Keratinocyte (primary cell): ENCODE measurements at regions not wholly inside any gene's neighbourhood (a gene's known extent, or its start where the extent isn't known, plus 50 kb on each side); places are given as distances from the start of the nearest gene placed in this dataset.

Experiments used
- DNase-seq: peaks from one replicate; pipeline ENCODE4 v3.0.0-alpha.2; 2011; ENCODE audit warnings: low read depth, missing footprints, low spot score
- FAIRE-seq: peaks from 2 replicates; lab custom pipeline; 2011; peaks lifted over from hg19 to GRCh38; lab: Jason Lieb, UNC
- H2AFZ ChIP-seq: 2 replicates; pipeline ENCODE4 v1.6.0; 2012; ENCODE audit warnings: low read length, control low read depth, inconsistent platforms; ENCODE audit not compliant: control insufficient read depth
- H3K27ac ChIP-seq: 2 replicates; pipeline ENCODE4 v1.5.1; 2011; ENCODE audit warnings: low read length; ENCODE audit not compliant: control insufficient read depth, insufficient read depth
- H3K27me3 ChIP-seq: 3 replicates; pipeline ENCODE4 v1.6.0; 2011; ENCODE audit warnings: low read length; ENCODE audit not compliant: control insufficient read depth, insufficient read depth; ENCODE audit errors: extremely low read depth
- H3K36me3 ChIP-seq, 2 experiments: 2 replicates in 1 of 2; 3 replicates in 1 of 2; pipeline ENCODE4 v1.5.1; 2011; ENCODE audit warnings: low read length in 2 of 2, mild to moderate bottlenecking in 1 of 2; ENCODE audit not compliant: control insufficient read depth in 2 of 2, insufficient read depth in 2 of 2; ENCODE audit errors: extremely low read depth in 1 of 2
- H3K4me1 ChIP-seq: 3 replicates; pipeline ENCODE4 v1.5.1; 2011; ENCODE audit warnings: low read length; ENCODE audit not compliant: control insufficient read depth, insufficient read depth; ENCODE audit errors: extremely low read depth
- H3K4me2 ChIP-seq: 3 replicates; pipeline ENCODE4 v1.6.0; 2011; ENCODE audit warnings: low read depth, low read length; ENCODE audit not compliant: control insufficient read depth, insufficient read depth; ENCODE audit errors: extremely low read depth
- H3K4me3 ChIP-seq, 3 experiments: fragments of 200-600 bp in 1 of 3; sonication (generic) in 1 of 3; 2 replicates in 2 of 3; 3 replicates in 1 of 3; pipeline ENCODE4 v1.5.1; 2011 to 2016; ENCODE audit warnings: low read length in 3 of 3, mild to moderate bottlenecking in 3 of 3, control low read depth in 2 of 3, inconsistent platforms in 1 of 3, low read depth in 1 of 3, mixed read lengths in 1 of 3, mixed run types in 1 of 3, moderate library complexity in 1 of 3; ENCODE audit not compliant: control insufficient read depth in 2 of 3, insufficient read depth in 2 of 3; ENCODE audit errors: extremely low read depth in 1 of 3
- H3K79me2 ChIP-seq: 2 replicates; pipeline ENCODE4 v1.6.0; 2012; ENCODE audit warnings: low read length; ENCODE audit not compliant: control insufficient read depth, insufficient read depth
- H3K9ac ChIP-seq: 3 replicates; pipeline ENCODE4 v1.6.0; 2011; ENCODE audit warnings: low read length; ENCODE audit not compliant: control insufficient read depth, insufficient read depth; ENCODE audit errors: extremely low read depth
- H3K9me1 ChIP-seq: 3 replicates; pipeline ENCODE4 v1.6.0; 2011; ENCODE audit warnings: low read length; ENCODE audit not compliant: control insufficient read depth, insufficient read depth; ENCODE audit errors: extremely low read depth
- H3K9me3 ChIP-seq: 2 replicates; pipeline ENCODE4 v1.5.1; 2012; ENCODE audit warnings: low read depth, low read length; ENCODE audit not compliant: control insufficient read depth
- H4K20me1 ChIP-seq: 3 replicates; pipeline ENCODE4 v1.6.0; 2011; ENCODE audit warnings: low read length; ENCODE audit not compliant: control insufficient read depth, insufficient read depth; ENCODE audit errors: extremely low read depth
- CTCF ChIP-seq, 3 experiments: IDR thresholded peaks in 1 of 3; conservative IDR thresholded peaks in 1 of 3; optimal IDR thresholded peaks in 1 of 3; 2 replicates in 2 of 3; 3 replicates in 1 of 3; pipeline versions ENCODE3 to v1.5.1; 2011; ENCODE audit warnings: low read length in 3 of 3, mild to moderate bottlenecking in 3 of 3, moderate library complexity in 2 of 3, control low read depth in 1 of 3, inconsistent platforms in 1 of 3; ENCODE audit not compliant: insufficient read depth in 2 of 3; ENCODE audit errors: extremely low read depth in 1 of 3
- EZH2 ChIP-seq: IDR thresholded peaks from one replicate; pipeline ENCODE4 v1.6.1; 2012; ENCODE audit warnings: inconsistent platforms, mild to moderate bottlenecking, low read length, moderate library complexity
- dilution Hi-C: fragments of 300-500 bp; cut with MboI; formaldehyde crosslinking; loops from one replicate; pipeline ENCODE4 v1.7.0; 2020; ENCODE audit warnings: low sequenced_read_pairs; ENCODE audit not compliant: extremely low pct_ligation_motif_present

DNA sequence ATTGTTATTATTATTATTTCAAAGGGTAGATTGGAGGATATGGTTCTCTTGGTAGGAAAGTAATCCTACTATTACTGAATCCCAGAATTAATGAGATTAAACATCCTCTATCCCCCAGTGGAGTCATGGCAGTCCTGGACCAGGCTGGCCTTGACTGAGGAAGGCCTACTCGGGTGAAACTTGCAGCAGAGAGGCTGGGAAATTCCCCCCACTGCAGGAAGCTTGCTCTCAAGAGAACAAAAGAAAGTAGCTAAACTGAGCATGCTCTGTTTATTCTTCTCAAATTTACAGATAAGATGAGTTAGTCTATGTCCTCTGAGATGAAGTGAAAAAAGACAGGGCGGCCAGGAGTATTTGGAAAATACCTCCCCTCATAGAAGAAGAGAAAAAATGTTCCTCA lies 233.9 kb upstream of the RPS23 start:
- FAIRE-seq: no peak
- no peaks in the 10 kb centered on the region for H3K36me3 ChIP-seq
- no peak overlapping the region for H3K4me2 ChIP-seq
- no peak overlapping the region for H3K4me3 ChIP-seq
- no peaks in the 10 kb centered on the region for H4K20me1 ChIP-seq
- H3K27ac ChIP-seq: no peak overlapping the region
- H3K9me1 ChIP-seq: no peaks in the 10 kb centered on the region
- no peaks in the 10 kb centered on the region for H3K27me3 ChIP-seq
- no peaks in the 10 kb centered on the region for H3K4me1 ChIP-seq
- dilution Hi-C loops: no loop called here
- no peak overlapping the region for H2AFZ ChIP-seq
- no peaks in the 10 kb centered on the region for H3K79me2 ChIP-seq
- no peaks in the 10 kb centered on the region for H3K9me3 ChIP-seq
- no peak for DNase-seq
- H3K9ac ChIP-seq: no peak overlapping the region
- TF ChIP-seq CTCF (optimal IDR thresholded peaks at IDR 0.05 in 1 of 3, IDR thresholded peaks at IDR 0.05 in 1 of 3, conservative IDR thresholded peaks at IDR 0.05 in 1 of 3; ENCODE audit: extremely low read depth in 1 of 3, insufficient read depth in 2 of 3, low read length in 3 of 3) (no peak), EZH2 (no peak)

GRCh38 chr5:82511134-82511533 lies 233.0 kb upstream of the RPS23 start:
- Histone ChIP-seq H3K4me3 (no peak overlapping the region), H3K4me1 (no peaks in the 10 kb centered on the region), H3K4me2 (no peak overlapping the region), H3K36me3 (no peaks in the 10 kb centered on the region), H4K20me1 (no peaks in the 10 kb centered on the region), H3K79me2 (no peaks in the 10 kb centered on the region), H3K9ac (no peak overlapping the region), H3K9me1 (no peaks in the 10 kb centered on the region), H3K27me3 (no peaks in the 10 kb centered on the region), H3K9me3 (no peaks in the 10 kb centered on the region), H3K27ac (no peak overlapping the region), H2AFZ (no peak overlapping the region)
- TF ChIP-seq CTCF (optimal IDR thresholded peaks at IDR 0.05 in 1 of 3, IDR thresholded peaks at IDR 0.05 in 1 of 3, conservative IDR thresholded peaks at IDR 0.05 in 1 of 3; ENCODE audit: extremely low read depth in 1 of 3, insufficient read depth in 2 of 3, low read length in 3 of 3): no peak
- no peak for TF ChIP-seq EZH2
- dilution Hi-C loops: no loop called here
- FAIRE-seq: no peak
- DNase-seq: no peak
